COLO829 (cell line): ENCODE measurements at regions not wholly inside any gene's neighbourhood (a gene's known extent, or its start where the extent isn't known, plus 50 kb on each side); places are given as distances from the start of the nearest gene placed in this dataset.
"Not testable (repeated sequence)": the region's sequence is repeated elsewhere in the genome, so short reads cannot be mapped to it uniquely, and the experiment has no call there.

Experiments
- DNase-seq: peaks from one replicate; pipeline ENCODE4 v3.0.0; 2012; ENCODE audit warnings: low spot score

GRCh38 chr20:19874040-19874727 is 116.1 kb downstream of the RIN2 start:
- no peak for DNase-seq

DNA sequence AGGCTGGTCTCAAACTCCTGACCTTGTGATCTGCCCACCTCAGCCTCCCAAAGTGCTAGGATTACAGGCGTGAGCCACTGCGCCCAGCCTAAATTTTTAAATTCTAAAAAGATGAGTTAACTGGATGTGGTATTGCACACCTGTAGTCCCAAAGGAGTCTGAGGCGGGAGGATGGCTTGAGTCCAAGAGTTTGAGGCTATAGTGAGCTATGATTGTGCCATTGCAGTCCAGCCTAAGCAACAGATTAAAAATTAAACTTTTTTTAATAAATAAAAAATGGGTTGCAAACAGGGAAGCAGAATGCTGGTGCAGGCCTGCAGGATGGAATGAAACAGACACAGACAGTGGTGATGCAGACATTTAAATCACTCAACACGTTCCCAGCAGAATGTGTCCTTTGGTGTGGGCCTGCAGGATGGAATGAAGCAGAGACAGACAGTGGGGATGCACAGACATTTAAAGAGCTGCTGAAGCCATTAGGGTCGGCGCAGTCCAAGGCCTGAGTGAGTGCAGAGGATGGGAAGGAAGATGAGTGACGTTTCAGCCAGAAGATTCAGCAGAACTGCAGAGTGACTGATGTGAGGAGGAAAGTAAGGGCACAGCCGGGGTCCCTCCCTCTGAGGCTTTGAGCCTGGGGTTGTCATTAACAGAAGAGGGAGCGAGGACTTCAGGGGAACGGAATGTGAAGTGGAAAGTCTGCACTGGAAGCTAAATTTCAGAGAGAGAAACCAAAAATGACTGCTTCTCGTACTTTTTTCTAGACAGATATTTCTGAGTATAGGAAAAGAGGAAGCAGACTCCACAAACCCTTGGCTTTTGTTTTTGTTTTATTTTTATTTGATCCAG is 117.5 kb downstream of the RIN2 start:
- no peak for DNase-seq

DNA sequence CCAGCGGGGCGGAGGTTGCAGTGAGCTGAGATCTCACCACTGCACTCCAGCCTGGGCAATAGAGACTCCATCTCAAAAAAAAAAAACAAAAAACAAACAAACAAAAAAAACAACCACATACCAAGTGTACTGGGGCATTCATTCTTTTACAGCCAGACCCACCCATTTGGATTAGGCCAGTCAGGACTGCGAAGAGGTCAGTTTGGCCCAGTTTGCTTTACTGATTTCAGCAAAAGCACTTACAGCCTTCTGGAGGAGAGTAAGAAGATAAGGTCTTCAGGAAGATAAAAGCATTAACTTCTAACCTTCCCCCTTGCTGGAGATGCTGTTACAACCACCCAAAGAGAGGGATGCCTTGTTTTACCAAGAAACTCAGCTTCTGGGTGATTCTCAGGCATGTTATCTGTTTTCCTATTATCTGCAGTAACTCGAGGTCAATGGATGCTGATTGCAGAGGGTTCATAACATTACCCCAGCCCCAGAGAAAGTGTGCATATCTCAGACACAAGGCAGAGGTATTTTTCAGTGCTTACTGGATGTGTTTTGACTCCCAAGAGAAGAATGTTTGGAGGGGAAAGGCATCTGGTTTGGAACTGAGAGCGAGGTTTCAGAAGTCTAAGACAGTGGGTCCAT is 118.9 kb downstream of the RIN2 start:
- no peak for DNase-seq

- DNase-seq, result not testable (repeated sequence)
Observed at GRCh38 chr20:19879874-19880255, 121.8 kb downstream of the RIN2 start.

DNA sequence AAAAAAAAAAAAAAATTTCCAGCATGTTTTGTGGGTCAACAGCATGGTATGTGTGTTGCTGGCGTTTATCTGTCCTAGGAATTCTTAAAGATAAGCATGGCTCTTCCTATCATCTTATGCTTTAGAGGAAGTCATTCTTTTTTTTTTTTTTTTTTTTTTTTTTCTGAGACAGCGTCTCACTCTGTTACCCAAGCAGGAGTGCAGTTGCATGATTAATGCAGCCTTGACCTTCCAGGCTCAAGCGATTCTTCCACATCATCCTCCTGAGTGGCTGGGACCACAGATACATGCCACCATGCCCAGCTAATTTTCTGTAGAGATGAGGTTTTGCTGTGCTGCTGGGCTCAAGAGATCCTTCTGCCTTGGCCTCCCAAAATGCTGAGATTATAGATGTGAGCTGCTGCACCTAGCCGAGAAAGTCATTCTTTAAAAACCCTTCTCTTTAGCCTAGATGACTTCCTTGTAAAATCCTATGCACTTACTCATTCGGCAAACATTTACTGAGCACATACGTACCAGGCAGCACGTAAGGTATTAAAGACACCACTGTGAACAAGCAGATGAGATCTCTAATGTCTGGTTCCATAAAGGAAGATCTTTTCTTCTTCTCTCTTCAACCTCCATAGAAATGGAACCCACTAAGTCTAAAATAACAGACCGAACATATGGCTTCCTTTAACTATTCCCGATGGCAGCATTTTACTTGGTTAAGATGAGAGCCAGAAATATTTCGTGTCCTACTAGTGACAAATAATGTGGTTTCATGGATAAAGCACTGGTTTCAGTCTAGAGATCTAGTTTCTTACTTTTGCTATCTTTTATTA is 122.4 kb downstream of the RIN2 start:
- no peak for DNase-seq

DNA sequence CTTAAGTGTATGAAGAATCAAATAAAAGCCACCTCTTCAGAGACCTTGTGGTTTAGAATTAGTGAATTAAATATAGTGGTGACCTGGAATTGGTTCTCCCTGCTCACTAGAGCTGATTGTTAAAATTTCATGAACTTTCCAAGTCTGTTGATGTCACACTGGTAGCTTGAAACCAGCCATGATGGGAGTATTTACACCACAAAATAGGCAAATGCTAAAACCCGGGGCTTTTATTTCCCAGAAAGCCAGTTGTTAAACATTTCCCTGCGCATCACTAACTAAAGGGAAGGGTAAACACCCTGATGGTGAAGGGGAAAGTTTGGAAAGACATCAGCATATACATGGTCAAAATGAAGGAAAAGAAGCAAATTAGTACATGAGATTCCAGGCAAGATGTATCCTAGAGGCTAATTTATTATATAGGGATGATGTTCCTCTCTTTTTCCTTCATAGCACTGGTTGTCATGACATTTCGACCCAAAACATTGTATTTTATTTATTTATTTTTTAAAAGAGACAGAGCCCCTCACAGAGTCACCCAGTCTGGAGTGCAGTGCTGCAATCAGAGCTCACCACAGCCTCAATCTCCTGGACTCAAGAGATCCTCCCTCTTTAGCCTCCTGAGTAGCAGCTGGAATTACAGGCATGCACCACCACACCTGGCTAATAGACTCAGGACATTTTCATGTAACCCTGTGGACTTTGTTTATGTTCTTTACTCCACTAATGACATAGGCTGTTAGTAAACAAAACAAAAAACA is 123.2 kb downstream of the RIN2 start:
- DNase-seq, result no peak

DNA sequence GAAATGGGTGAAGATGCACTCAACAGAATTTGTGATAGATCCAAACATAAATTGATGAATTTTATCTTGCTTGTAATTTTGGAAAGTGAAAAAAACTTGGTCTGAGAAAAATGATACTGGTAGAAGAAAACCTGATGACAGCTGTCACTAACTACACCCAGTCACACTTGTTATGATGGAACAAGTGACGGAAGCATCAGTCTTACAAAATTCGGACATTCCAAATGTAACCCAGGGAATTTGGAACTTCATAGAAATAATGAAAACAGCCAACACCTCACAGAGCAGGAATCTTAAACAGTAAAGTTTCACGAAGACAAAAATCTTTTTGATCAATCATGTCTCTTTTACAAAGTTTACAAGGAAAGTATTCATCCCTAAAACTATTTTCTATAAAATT is 123.9 kb downstream of the RIN2 start:
- no peak for DNase-seq

DNA sequence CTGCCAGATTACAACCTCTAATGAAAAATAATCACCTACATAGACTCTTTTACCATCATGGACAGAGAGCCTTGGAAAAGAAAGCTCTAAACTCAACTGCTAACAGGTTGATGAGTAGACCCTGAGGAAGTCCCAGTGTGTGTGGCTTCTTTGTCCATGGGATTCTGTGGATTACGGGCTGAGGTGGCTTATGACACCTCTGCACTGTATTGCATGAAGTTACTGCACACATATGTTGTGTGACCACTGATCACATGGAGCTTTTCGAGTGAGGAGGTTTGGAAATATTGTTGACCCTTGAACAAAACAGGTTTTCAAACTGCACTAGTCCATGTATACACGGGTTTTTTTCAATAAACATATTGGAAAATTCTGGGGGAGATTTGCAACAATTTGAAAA is 124.4 kb downstream of the RIN2 start:
- no peak for DNase-seq

- DNase-seq, result no peak
Observed at GRCh38 chr20:19883501-19883900, 125.4 kb downstream of the RIN2 start.

- no peak for DNase-seq
Observed at GRCh38 chr20:19885594-19885938, 127.5 kb downstream of the RIN2 start.

DNA sequence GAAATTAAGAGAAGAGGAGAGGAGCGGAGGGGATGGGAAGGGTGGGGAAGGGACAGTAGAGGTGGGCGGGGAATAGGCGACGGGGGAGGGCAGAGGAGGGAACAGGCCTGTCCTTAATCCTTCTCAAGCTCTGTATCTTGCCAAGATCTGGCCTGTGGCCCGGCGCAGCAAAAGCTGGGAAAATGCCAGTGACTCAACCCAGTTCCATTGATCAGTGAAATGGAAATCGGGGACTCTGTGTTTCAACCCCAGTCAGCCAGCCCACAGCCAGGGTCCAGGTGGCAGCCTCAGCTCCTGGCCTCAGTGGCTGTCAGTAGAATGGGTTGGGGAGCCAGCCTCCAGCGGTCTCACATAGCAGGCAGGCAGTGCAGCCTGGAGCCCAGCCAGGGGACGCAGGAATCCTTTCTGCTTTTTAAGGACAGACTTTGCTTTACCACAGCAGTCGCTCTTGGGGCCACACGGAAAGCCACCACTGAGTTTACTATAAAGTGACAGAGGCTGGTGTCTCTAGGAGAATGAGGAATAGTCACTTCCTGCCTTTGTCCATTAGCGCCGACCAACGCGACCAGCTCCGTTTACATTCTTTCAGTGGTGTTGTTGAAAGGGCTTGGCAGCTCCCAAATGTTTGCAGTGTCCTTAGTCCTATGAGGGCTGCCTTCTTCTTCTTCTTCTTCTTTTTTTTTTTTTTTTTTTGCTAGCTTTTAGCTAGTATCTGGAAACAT is 128.0 kb downstream of the RIN2 start:
- DNase-seq, result no peak

- no peak for DNase-seq
Observed at GRCh38 chr20:19886661-19887288, 128.7 kb downstream of the RIN2 start.

DNA sequence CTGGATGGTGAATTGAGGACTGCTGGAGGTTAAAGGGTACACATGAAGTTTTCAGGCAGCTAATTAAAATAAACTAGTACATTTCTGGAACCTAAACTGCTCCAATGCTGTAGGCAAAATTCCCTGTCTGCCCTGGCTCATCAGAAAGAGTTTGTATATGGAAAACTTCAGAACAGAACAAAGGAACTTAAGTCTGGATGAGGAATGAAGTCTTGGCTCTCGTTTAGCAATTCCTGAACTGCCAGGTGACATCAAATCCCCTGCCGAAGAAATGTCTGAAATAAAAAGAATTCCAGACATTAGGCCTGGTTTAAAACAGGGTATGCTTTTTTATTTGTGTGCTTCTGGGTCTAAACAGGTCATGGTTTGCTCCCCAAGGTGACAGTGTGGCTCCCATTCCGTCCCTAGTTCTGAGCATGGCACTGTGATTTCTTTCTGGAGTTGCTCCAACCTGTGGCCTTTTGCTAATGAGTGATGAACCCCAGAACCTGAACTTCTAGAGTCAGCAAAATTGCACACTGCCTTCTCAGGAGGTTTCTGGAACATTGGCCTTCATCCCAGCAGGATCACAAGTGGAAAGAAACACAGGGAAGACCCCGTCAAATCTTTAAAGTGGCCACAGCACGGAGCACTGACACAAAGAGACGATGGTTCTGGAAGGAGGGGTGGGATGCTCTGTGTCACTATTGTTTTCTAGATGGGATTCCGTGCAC is 129.4 kb upstream of the NAA20 start:
- DNase-seq, result no peak

- DNase-seq, result no peak
Observed at GRCh38 chr20:19888269-19888671, 128.9 kb upstream of the NAA20 start.

GRCh38 chr20:19889011-19889953 is 127.9 kb upstream of the NAA20 start:
- DNase-seq, result no peak

- no peak for DNase-seq
Observed at GRCh38 chr20:19890445-19891051, 126.6 kb upstream of the NAA20 start.

DNA sequence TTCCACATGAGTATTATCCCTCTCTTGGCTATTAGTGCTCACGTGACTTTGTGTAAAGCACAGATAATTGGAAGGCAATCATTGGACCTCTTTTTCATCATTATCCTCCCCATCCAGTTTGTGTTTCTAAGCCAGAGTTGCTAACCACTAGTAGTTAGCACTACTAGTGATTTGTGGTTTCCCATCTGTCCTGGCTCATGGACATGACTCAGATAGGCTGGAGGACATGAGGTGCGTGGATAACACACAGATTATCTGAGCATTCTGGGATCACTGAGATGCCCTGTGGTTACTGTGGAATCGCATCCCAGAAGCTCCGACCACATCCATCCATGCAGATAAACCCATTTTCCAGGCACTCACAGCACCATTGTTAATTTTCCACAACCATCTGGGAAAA is 123.8 kb upstream of the NAA20 start:
- DNase-seq, result no peak

- no peak for DNase-seq
Observed at GRCh38 chr20:19895761-19896160, 121.4 kb upstream of the NAA20 start.
